ENCODE measurements at regions not wholly inside any gene's neighbourhood (a gene's known extent, or its start where the extent isn't known, plus 50 kb on each side); places are given as distances from the start of the nearest gene placed in this dataset.

DNA sequence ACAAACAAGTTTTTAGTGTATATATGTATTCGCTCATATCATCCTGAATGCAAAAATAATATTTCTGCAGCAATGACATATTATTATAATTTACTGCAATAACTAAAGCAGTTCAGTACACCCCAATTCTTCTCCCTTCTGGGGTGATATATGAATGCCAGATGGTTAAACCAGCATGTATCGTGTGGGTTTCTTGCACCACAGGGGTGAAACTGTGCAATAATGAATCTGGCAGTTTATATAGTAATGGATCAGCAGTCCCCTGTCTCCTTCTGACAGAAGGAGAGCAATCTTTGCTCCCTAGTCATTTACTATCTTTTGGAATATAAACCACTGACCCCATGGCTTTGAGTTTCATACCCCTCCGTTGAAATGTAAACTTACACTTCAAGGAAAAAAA lies 228.6 kb upstream of the KLHL1 start:
- H3K9ac ChIP-seq (ENCODE audit: low read length): no peak overlapping the region
- H3K36me3 ChIP-seq (ENCODE audit: control insufficient read depth, insufficient read depth, low read length): no peaks in the 10 kb centered on the region
- peaks cover 2% of the 10 kb centered on the region for H3K27me3 ChIP-seq (ENCODE audit: control insufficient read depth, insufficient read depth, low read length)
- H3K4me3 ChIP-seq (ENCODE audit: low read length): no peak overlapping the region
- no peaks in the 10 kb centered on the region for H3K4me1 ChIP-seq (ENCODE audit: control insufficient read depth, insufficient read depth, low read length)
- H3K9me3 ChIP-seq (ENCODE audit: control insufficient read depth, low read length): no peaks in the 10 kb centered on the region

DNA sequence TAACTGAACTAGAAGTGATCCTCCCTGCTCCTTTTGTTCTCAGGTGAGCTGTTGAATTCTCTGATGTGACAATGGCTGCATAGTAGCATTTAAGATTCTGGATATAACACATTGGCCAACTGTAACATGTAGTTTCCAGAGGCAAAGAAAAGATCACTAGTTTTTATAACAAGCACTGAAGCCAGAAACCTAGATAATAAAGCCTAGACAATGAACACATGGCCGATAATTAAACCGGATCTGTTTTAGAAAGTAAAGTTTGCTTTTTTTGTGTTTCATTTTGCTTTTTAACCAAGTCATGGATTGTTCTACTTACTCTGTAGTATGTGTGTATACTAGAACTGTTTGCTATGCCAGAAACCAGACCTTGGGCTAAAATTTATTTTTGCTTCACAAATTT lies 225.5 kb upstream of the KLHL1 start:
- Histone ChIP-seq H3K9ac (ENCODE audit: low read length) (no peak overlapping the region), H3K36me3 (ENCODE audit: control insufficient read depth, insufficient read depth, low read length) (no peaks in the 10 kb centered on the region), H3K9me3 (ENCODE audit: control insufficient read depth, low read length) (no peaks in the 10 kb centered on the region), H3K4me3 (ENCODE audit: low read length) (no peak overlapping the region), H3K4me1 (ENCODE audit: control insufficient read depth, insufficient read depth, low read length) (peaks cover 5% of the 10 kb centered on the region), H3K27me3 (ENCODE audit: control insufficient read depth, insufficient read depth, low read length) (peaks cover 6% of the 10 kb centered on the region)

- H3K27me3 ChIP-seq (ENCODE audit: control insufficient read depth, insufficient read depth, low read length): peaks cover 6% of the 10 kb centered on the region
Observed at GRCh38 chr13:70330697-70331361, 222.6 kb upstream of the KLHL1 start.

DNA sequence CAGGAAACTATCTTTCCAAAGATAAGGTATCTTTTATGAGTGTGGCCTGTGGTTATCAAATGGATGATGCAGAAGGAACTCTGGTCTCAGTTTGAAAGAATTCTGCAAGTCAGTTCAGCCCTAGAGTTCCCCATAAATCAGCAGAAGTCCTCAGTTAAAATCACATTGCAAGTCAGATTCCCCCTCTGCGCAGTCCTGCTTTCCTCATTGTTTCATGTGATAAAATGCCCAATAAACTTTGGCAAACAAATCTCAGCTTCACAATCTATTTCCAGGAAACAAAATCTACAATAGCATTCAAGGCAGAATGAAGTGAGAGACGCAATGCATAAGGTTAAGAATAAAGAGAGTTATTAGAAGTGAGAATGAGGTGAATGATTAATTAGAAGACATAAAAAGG lies 216.3 kb upstream of the KLHL1 start:
- Histone ChIP-seq H3K36me3 (ENCODE audit: control insufficient read depth, insufficient read depth, low read length) (no peaks in the 10 kb centered on the region), H3K9ac (ENCODE audit: low read length) (no peak overlapping the region), H3K4me1 (ENCODE audit: control insufficient read depth, insufficient read depth, low read length) (no peaks in the 10 kb centered on the region), H3K4me3 (ENCODE audit: low read length) (no peak overlapping the region), H3K9me3 (ENCODE audit: control insufficient read depth, low read length) (no peaks in the 10 kb centered on the region), H3K27me3 (ENCODE audit: control insufficient read depth, insufficient read depth, low read length) (no peaks in the 10 kb centered on the region)

More at GRCh38 chr13:70330697-70331361, 222.6 kb upstream of the KLHL1 start:
- no peaks in the 10 kb centered on the region for H3K9me3 ChIP-seq (ENCODE audit: control insufficient read depth, low read length)
- no peak overlapping the region for H3K4me3 ChIP-seq (ENCODE audit: low read length)
- H3K9ac ChIP-seq (ENCODE audit: low read length): no peak overlapping the region
- H3K36me3 ChIP-seq (ENCODE audit: control insufficient read depth, insufficient read depth, low read length): no peaks in the 10 kb centered on the region
- H3K4me1 ChIP-seq (ENCODE audit: control insufficient read depth, insufficient read depth, low read length): peaks cover 5% of the 10 kb centered on the region

GRCh38 chr13:70311191-70311590 lies 202.9 kb upstream of the KLHL1 start:
- H3K4me1 ChIP-seq (ENCODE audit: control insufficient read depth, insufficient read depth, low read length): no peaks in the 10 kb centered on the region
- H3K27me3 ChIP-seq (ENCODE audit: control insufficient read depth, insufficient read depth, low read length): no peaks in the 10 kb centered on the region
- no peak overlapping the region for H3K9ac ChIP-seq (ENCODE audit: low read length)
- H3K9me3 ChIP-seq (ENCODE audit: control insufficient read depth, low read length): no peaks in the 10 kb centered on the region
- no peak overlapping the region for H3K4me3 ChIP-seq (ENCODE audit: low read length)
- no peaks in the 10 kb centered on the region for H3K36me3 ChIP-seq (ENCODE audit: control insufficient read depth, insufficient read depth, low read length)

- H3K9ac ChIP-seq (ENCODE audit: low read length): no peak overlapping the region
- H3K27me3 ChIP-seq (ENCODE audit: control insufficient read depth, insufficient read depth, low read length): no peaks in the 10 kb centered on the region
- no peaks in the 10 kb centered on the region for H3K4me1 ChIP-seq (ENCODE audit: control insufficient read depth, insufficient read depth, low read length)
- H3K9me3 ChIP-seq (ENCODE audit: control insufficient read depth, low read length): no peaks in the 10 kb centered on the region
- H3K4me3 ChIP-seq (ENCODE audit: low read length): no peak overlapping the region
- no peaks in the 10 kb centered on the region for H3K36me3 ChIP-seq (ENCODE audit: control insufficient read depth, insufficient read depth, low read length)
Observed at GRCh38 chr13:70310396-70311119, 202.3 kb upstream of the KLHL1 start.

GRCh38 chr13:70297189-70297616 lies 189.0 kb upstream of the KLHL1 start:
- H3K27me3 ChIP-seq (ENCODE audit: control insufficient read depth, insufficient read depth, low read length): no peaks in the 10 kb centered on the region
- no peaks in the 10 kb centered on the region for H3K9me3 ChIP-seq (ENCODE audit: control insufficient read depth, low read length)
- no peaks in the 10 kb centered on the region for H3K36me3 ChIP-seq (ENCODE audit: control insufficient read depth, insufficient read depth, low read length)
- H3K9ac ChIP-seq (ENCODE audit: low read length): no peak overlapping the region
- H3K4me1 ChIP-seq (ENCODE audit: control insufficient read depth, insufficient read depth, low read length): no peaks in the 10 kb centered on the region
- H3K4me3 ChIP-seq (ENCODE audit: low read length): no peak overlapping the region

DNA sequence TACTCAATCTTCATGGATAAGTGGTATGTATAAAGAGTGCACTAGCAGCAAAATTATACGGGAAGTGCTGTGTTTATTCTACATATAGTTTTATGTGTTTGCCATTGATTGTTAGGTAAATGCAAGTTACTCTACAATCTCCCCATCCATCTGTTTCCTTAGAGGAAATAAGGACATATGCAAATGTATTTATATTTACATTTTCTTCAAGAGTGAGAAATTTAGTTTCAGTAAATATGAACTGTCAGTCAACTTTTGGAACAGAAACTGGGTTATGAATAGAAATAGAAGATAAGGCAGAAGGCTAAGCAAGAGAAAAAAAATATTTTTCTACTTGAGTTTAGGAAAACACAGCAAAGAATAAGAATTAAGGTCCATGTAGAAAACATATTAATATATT lies 176.1 kb upstream of the KLHL1 start:
- no peak overlapping the region for H3K9ac ChIP-seq (ENCODE audit: low read length)
- H3K4me1 ChIP-seq (ENCODE audit: control insufficient read depth, insufficient read depth, low read length): no peaks in the 10 kb centered on the region
- no peaks in the 10 kb centered on the region for H3K27me3 ChIP-seq (ENCODE audit: control insufficient read depth, insufficient read depth, low read length)
- H3K4me3 ChIP-seq (ENCODE audit: low read length): no peak overlapping the region
- no peaks in the 10 kb centered on the region for H3K36me3 ChIP-seq (ENCODE audit: control insufficient read depth, insufficient read depth, low read length)
- no peaks in the 10 kb centered on the region for H3K9me3 ChIP-seq (ENCODE audit: control insufficient read depth, low read length)

DNA sequence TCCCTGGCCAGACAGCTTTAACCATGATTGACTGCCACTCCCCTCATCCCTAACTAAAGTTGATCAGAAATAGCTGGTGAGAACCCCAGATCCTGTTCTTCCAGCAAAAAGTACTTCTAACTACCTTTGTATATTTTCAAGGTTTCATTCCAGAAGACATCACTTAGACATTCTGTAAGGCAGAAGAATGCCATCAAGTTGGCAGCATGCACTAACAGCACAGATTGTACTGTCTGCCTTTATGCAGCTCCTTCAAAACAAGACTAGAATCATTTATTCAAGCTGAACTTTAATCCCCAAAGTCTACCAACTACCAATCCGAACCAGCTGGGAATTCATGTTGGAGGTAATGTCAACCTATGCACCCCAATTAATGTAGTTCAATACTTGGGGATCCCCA lies 167.6 kb upstream of the KLHL1 start:
- Histone ChIP-seq H3K9ac (ENCODE audit: low read length) (no peak overlapping the region), H3K4me3 (ENCODE audit: low read length) (no peak overlapping the region), H3K4me1 (ENCODE audit: control insufficient read depth, insufficient read depth, low read length) (no peaks in the 10 kb centered on the region), H3K36me3 (ENCODE audit: control insufficient read depth, insufficient read depth, low read length) (no peaks in the 10 kb centered on the region), H3K9me3 (ENCODE audit: control insufficient read depth, low read length) (no peaks in the 10 kb centered on the region), H3K27me3 (ENCODE audit: control insufficient read depth, insufficient read depth, low read length) (no peaks in the 10 kb centered on the region)

DNA sequence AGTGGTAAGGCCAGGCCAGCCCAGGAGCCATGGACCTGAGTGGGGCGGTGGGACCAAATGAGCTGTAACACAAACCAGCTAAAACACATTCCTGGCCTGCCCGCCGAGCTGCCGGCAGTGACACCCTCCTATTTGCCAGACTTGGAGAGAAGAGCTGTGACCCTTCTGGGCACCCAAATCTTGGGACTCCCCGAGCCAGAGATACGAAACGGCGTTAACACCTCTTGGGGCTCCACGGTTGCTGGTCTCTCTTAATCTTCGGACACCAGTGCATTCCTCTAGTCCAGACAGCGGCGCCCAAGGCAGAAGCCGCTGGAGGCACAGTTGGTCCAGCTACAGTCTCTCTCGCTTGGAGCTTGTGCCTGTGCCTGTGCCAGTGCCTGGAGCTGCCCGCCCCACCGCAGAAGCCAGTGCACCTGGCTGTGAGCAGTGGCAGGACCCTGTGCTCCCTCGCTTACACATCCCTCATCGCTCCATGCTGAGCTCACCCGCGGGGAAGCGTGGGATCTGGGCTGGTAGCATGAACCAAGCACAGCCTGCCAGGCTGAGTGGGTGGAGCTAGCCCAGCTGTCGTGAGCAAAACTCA lies 147.2 kb upstream of the KLHL1 start:
- H3K4me1 ChIP-seq (ENCODE audit: control insufficient read depth, insufficient read depth, low read length): no peaks in the 10 kb centered on the region
- no peak overlapping the region for H3K4me3 ChIP-seq (ENCODE audit: low read length)
- H3K27me3 ChIP-seq (ENCODE audit: control insufficient read depth, insufficient read depth, low read length): no peaks in the 10 kb centered on the region
- H3K9ac ChIP-seq (ENCODE audit: low read length): no peak overlapping the region
- no peaks in the 10 kb centered on the region for H3K36me3 ChIP-seq (ENCODE audit: control insufficient read depth, insufficient read depth, low read length)
- no peaks in the 10 kb centered on the region for H3K9me3 ChIP-seq (ENCODE audit: control insufficient read depth, low read length)

- Histone ChIP-seq H3K36me3 (ENCODE audit: control insufficient read depth, insufficient read depth, low read length) (no peaks in the 10 kb centered on the region), H3K4me3 (ENCODE audit: low read length) (no peak overlapping the region), H3K4me1 (ENCODE audit: control insufficient read depth, insufficient read depth, low read length) (peaks cover 4% of the 10 kb centered on the region), H3K9me3 (ENCODE audit: control insufficient read depth, low read length) (no peaks in the 10 kb centered on the region), H3K27me3 (ENCODE audit: control insufficient read depth, insufficient read depth, low read length) (no peaks in the 10 kb centered on the region), H3K9ac (ENCODE audit: low read length) (no peak overlapping the region)
Observed at GRCh38 chr13:70253834-70254233, 145.6 kb upstream of the KLHL1 start.

GRCh38 chr13:70253411-70253810 lies 145.2 kb upstream of the KLHL1 start:
- no peaks in the 10 kb centered on the region for H3K9me3 ChIP-seq (ENCODE audit: control insufficient read depth, low read length)
- peaks cover 4% of the 10 kb centered on the region for H3K4me1 ChIP-seq (ENCODE audit: control insufficient read depth, insufficient read depth, low read length)
- no peaks in the 10 kb centered on the region for H3K27me3 ChIP-seq (ENCODE audit: control insufficient read depth, insufficient read depth, low read length)
- H3K36me3 ChIP-seq (ENCODE audit: control insufficient read depth, insufficient read depth, low read length): no peaks in the 10 kb centered on the region
- H3K4me3 ChIP-seq (ENCODE audit: low read length): no peak overlapping the region
- no peak overlapping the region for H3K9ac ChIP-seq (ENCODE audit: low read length)

Data from mucosa of stomach (tissue), 1 donor.